Activated naive CD4-positive, alpha-beta T cell treated with anti-CD3 and anti-CD28 coated beads for 36 hours (primary cell): ENCODE measurements at regions not wholly inside any gene's neighbourhood (a gene's known extent, or its start where the extent isn't known, plus 50 kb on each side); places are given as distances from the start of the nearest gene placed in this dataset.

Experiments
- CTCF ChIA-PET: fragments of 350-600 bp; sonication (Branson Sonifier 250); formaldehyde crosslinking; loops from one replicate; lab custom pipeline; 2021; ENCODE audit warnings: antibody characterized with exemption; lab: Charles Lee
- DNase-seq: peaks from one replicate; pipeline ENCODE4 v3.0.0-alpha.2; 2020
- H3K27ac Mint-ChIP-seq: one replicate; pipeline ENCODE4 v1.8.0; 2021; ENCODE audit warnings: mild to moderate bottlenecking, mixed read lengths
- H3K27me3 Mint-ChIP-seq: one replicate; pipeline ENCODE4 v1.8.0; 2021; ENCODE audit warnings: low read depth, mixed read lengths
- H3K36me3 Mint-ChIP-seq: one replicate; pipeline ENCODE4 v1.8.0; 2021; ENCODE audit warnings: low read depth, mixed read lengths
- H3K4me1 Mint-ChIP-seq: one replicate; pipeline ENCODE4 v1.8.0; 2021; ENCODE audit warnings: low read depth, mixed read lengths
- H3K4me3 Mint-ChIP-seq: one replicate; pipeline ENCODE4 v1.8.0; 2021; ENCODE audit warnings: mild to moderate bottlenecking, moderate library complexity, mixed read lengths
- H3K9me3 Mint-ChIP-seq: one replicate; pipeline ENCODE4 v1.8.0; 2021; ENCODE audit warnings: mixed read lengths
- intact Hi-C: fragments of 100-400 bp; cut with micrococcal nuclease; formaldehyde crosslinking; loops from one replicate; pipeline ENCODE4 v1.15.1; 2023

DNA sequence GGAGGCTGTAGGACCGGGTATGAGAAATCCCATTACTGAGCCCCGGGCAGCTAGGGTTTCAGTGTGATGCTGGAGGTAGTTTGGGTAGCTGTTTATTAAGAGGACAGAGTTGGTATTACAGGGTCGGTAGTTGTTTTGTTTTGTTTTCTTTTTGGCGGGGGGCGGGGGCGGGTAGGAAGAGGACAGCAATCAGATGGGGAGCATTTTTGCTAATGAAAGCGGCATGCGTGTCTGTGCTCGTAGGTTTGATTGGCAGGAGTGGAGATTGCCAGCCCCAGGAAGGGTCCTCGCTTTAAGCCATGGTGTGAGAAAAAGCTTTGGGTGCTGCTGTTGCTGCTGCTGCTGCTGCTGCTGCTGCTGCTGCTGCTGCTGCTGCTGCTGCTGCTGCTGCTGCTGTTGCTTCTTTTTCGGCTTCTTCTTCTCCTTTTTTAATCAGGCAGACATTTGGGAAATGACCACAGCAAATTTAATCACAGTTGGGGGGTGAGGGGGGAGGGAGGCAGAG, 498.5 kb upstream of the ZFHX3 start:
- H3K4me3 Mint-ChIP-seq, result no peak overlapping the region
- H3K9me3 Mint-ChIP-seq, result no peaks in the 10 kb centered on the region
- peaks cover 1% of the 10 kb centered on the region for H3K36me3 Mint-ChIP-seq
- DNase-seq, result no peak
- no peaks in the 10 kb centered on the region for H3K4me1 Mint-ChIP-seq
- CTCF ChIA-PET, result no interaction called here
- intact Hi-C loops, result no loop called here
- peaks cover 53% of the 10 kb centered on the region for H3K27me3 Mint-ChIP-seq
- H3K27ac Mint-ChIP-seq, result no peak overlapping the region

DNA sequence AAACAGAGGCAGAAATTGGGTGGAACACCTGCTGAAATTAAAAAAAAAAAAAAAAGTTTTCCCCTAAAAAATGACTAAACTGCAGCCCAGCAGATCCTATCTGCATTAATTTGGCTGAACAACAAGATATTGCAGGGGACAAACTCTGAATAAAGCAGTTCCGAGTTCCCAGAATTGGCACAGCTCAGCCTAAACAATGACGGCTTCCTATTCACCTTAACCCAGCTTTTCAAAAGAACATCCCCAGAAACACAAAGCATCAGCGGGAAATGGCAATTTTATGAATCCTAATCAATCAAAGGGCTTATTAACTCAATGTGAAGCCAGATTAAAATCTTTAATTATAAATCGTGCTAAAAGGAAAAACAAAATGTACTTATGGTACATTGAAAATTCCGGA, 497.8 kb upstream of the ZFHX3 start:
- Mint-ChIP-seq H3K27ac (no peak overlapping the region), H3K4me3 (no peak overlapping the region), H3K9me3 (no peaks in the 10 kb centered on the region), H3K36me3 (peaks cover 1% of the 10 kb centered on the region), H3K27me3 (peaks cover 53% of the 10 kb centered on the region), H3K4me1 (no peaks in the 10 kb centered on the region)
- intact Hi-C loops, result no loop called here
- no peak for DNase-seq
- CTCF ChIA-PET, result no interaction called here

- no peak for DNase-seq
- H3K27me3 Mint-ChIP-seq, result peaks cover 53% of the 10 kb centered on the region
- H3K4me3 Mint-ChIP-seq, result no peak overlapping the region
- no peaks in the 10 kb centered on the region for H3K9me3 Mint-ChIP-seq
- H3K36me3 Mint-ChIP-seq, result peaks cover 1% of the 10 kb centered on the region
- CTCF ChIA-PET, result no interaction called here
- intact Hi-C loops, result no loop called here
- no peaks in the 10 kb centered on the region for H3K4me1 Mint-ChIP-seq
- no peak overlapping the region for H3K27ac Mint-ChIP-seq
Observed at GRCh38 chr16:73545290-73545689, 497.4 kb upstream of the ZFHX3 start.

GRCh38 chr16:73544826-73545225, 496.9 kb upstream of the ZFHX3 start:
- CTCF ChIA-PET, result no interaction called here
- H3K36me3 Mint-ChIP-seq, result peaks cover 1% of the 10 kb centered on the region
- H3K27ac Mint-ChIP-seq, result no peak overlapping the region
- intact Hi-C loops, result no loop called here
- peaks cover 53% of the 10 kb centered on the region for H3K27me3 Mint-ChIP-seq
- no peak overlapping the region for H3K4me3 Mint-ChIP-seq
- H3K9me3 Mint-ChIP-seq, result no peaks in the 10 kb centered on the region
- no peaks in the 10 kb centered on the region for H3K4me1 Mint-ChIP-seq
- DNase-seq, result no peak

- Mint-ChIP-seq H3K9me3 (no peaks in the 10 kb centered on the region), H3K27me3 (peaks cover 49% of the 10 kb centered on the region), H3K4me3 (no peak overlapping the region), H3K27ac (no peak overlapping the region), H3K36me3 (peaks cover 1% of the 10 kb centered on the region), H3K4me1 (no peaks in the 10 kb centered on the region)
- CTCF ChIA-PET, result no interaction called here
- DNase-seq, result no peak
- intact Hi-C loops, result no loop called here
Observed at GRCh38 chr16:73543970-73544599, 496.2 kb upstream of the ZFHX3 start.

GRCh38 chr16:73543331-73543969, 495.5 kb upstream of the ZFHX3 start:
- DNase-seq, result no peak
- intact Hi-C loops, result no loop called here
- H3K27ac Mint-ChIP-seq, result no peak overlapping the region
- H3K9me3 Mint-ChIP-seq, result no peaks in the 10 kb centered on the region
- no peak overlapping the region for H3K4me3 Mint-ChIP-seq
- H3K27me3 Mint-ChIP-seq, result peaks cover 49% of the 10 kb centered on the region
- CTCF ChIA-PET, result no interaction called here
- H3K36me3 Mint-ChIP-seq, result peaks cover 1% of the 10 kb centered on the region
- no peaks in the 10 kb centered on the region for H3K4me1 Mint-ChIP-seq

GRCh38 chr16:73542885-73543284, 495.0 kb upstream of the ZFHX3 start:
- no peak overlapping the region for H3K4me3 Mint-ChIP-seq
- CTCF ChIA-PET, result no interaction called here
- no peak overlapping the region for H3K27ac Mint-ChIP-seq
- intact Hi-C loops, result no loop called here
- DNase-seq, result no peak
- H3K9me3 Mint-ChIP-seq, result no peaks in the 10 kb centered on the region
- peaks cover 1% of the 10 kb centered on the region for H3K36me3 Mint-ChIP-seq
- H3K27me3 Mint-ChIP-seq, result peaks cover 49% of the 10 kb centered on the region
- H3K4me1 Mint-ChIP-seq, result no peaks in the 10 kb centered on the region

DNA sequence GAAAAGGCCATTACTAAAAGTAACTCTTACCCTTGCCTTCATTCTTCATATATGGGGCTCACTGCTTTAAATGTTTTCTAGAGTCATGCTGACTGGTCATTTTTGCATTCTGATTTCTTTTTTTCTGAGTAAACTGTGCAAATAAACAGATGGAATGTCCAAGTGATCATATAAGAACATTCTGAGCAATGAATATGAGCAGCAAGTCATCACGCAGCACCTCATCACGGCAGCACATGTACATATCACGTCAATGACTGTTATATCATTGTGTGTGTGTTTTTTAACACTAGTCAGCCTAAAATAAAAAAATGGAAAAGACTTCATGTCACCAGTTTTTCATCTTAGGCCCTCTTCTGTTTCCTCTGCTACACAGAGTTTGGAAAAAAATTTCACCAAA, 490.0 kb upstream of the ZFHX3 start:
- Mint-ChIP-seq H3K4me3 (no peak overlapping the region), H3K4me1 (no peaks in the 10 kb centered on the region), H3K36me3 (no peaks in the 10 kb centered on the region), H3K9me3 (peaks cover 2% of the 10 kb centered on the region), H3K27ac (no peak overlapping the region), H3K27me3 (peaks cover 7% of the 10 kb centered on the region)
- intact Hi-C loops, result no loop called here
- no peak for DNase-seq
- CTCF ChIA-PET, result no interaction called here

GRCh38 chr16:73536931-73537330, 489.0 kb upstream of the ZFHX3 start:
- H3K27me3 Mint-ChIP-seq, result peaks cover 4% of the 10 kb centered on the region
- H3K4me3 Mint-ChIP-seq, result no peak overlapping the region
- H3K9me3 Mint-ChIP-seq, result peaks cover 2% of the 10 kb centered on the region
- no peak for DNase-seq
- H3K36me3 Mint-ChIP-seq, result no peaks in the 10 kb centered on the region
- no peak overlapping the region for H3K27ac Mint-ChIP-seq
- CTCF ChIA-PET, result interaction anchor here (0.7 kb wide), 1 partner anchor 154 kb away, joined by 3 read pairs; no protein-coding TSS in a partner anchor
- no peaks in the 10 kb centered on the region for H3K4me1 Mint-ChIP-seq
- intact Hi-C loops, result no loop called here

- H3K9me3 Mint-ChIP-seq, result peaks cover 4% of the 10 kb centered on the region
- CTCF ChIA-PET, result no interaction called here
- H3K27ac Mint-ChIP-seq, result no peak overlapping the region
- no peak for DNase-seq
- no peaks in the 10 kb centered on the region for H3K27me3 Mint-ChIP-seq
- H3K4me1 Mint-ChIP-seq, result no peaks in the 10 kb centered on the region
- no peak overlapping the region for H3K4me3 Mint-ChIP-seq
- intact Hi-C loops, result no loop called here
- no peaks in the 10 kb centered on the region for H3K36me3 Mint-ChIP-seq
Observed at GRCh38 chr16:73531021-73531420, 483.1 kb upstream of the ZFHX3 start.

GRCh38 chr16:73530529-73530928, 482.6 kb upstream of the ZFHX3 start:
- no peaks in the 10 kb centered on the region for H3K36me3 Mint-ChIP-seq
- H3K27ac Mint-ChIP-seq, result no peak overlapping the region
- CTCF ChIA-PET, result no interaction called here
- intact Hi-C loops, result no loop called here
- peaks cover 4% of the 10 kb centered on the region for H3K9me3 Mint-ChIP-seq
- DNase-seq, result no peak
- H3K4me3 Mint-ChIP-seq, result no peak overlapping the region
- H3K4me1 Mint-ChIP-seq, result no peaks in the 10 kb centered on the region
- no peaks in the 10 kb centered on the region for H3K27me3 Mint-ChIP-seq

- intact Hi-C loops, result no loop called here
Observed at GRCh38 chr16:73529303-73530012, 481.5 kb upstream of the ZFHX3 start.

GRCh38 chr16:73527187-73527586, 479.3 kb upstream of the ZFHX3 start:
- CTCF ChIA-PET, result no interaction called here
- peaks cover 2% of the 10 kb centered on the region for H3K9me3 Mint-ChIP-seq
- H3K36me3 Mint-ChIP-seq, result no peaks in the 10 kb centered on the region
- H3K4me1 Mint-ChIP-seq, result no peaks in the 10 kb centered on the region
- no peaks in the 10 kb centered on the region for H3K27me3 Mint-ChIP-seq
- no peak overlapping the region for H3K27ac Mint-ChIP-seq
- DNase-seq, result no peak
- H3K4me3 Mint-ChIP-seq, result no peak overlapping the region
- intact Hi-C loops, result no loop called here

More at GRCh38 chr16:73529303-73530012, 481.5 kb upstream of the ZFHX3 start:
- Mint-ChIP-seq H3K4me3 (no peak overlapping the region), H3K4me1 (no peaks in the 10 kb centered on the region), H3K27ac (no peak overlapping the region), H3K27me3 (no peaks in the 10 kb centered on the region), H3K9me3 (peaks cover 4% of the 10 kb centered on the region), H3K36me3 (no peaks in the 10 kb centered on the region)
- CTCF ChIA-PET, result no interaction called here
- no peak for DNase-seq
